ENCODE measurements at regions not wholly inside any gene's neighbourhood (a gene's known extent, or its start where the extent isn't known, plus 50 kb on each side); places are given as distances from the start of the nearest gene placed in this dataset.

DNA sequence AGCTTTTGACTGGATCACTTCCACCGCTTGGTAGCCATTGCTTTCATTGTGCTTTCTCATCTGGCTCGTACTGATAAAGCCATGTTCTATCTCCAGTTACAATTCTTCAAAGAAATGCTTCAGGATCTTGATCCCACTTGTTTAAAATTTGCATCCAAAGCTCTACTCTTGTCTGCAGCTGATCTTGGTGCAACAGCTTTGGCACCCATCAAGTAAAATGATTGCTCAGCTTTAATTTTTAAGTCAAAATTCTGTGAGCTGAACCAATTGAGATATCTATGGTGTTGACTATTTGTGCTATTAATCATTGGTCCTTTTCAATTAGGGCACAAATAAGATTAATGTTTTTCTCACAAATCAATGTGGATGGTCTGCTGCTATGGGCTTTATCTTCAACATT is 54.8 kb upstream of the DUSP10 start:
- H3K4me3 ChIP-seq = no peak overlapping the region
- no peaks in the 10 kb centered on the region for H3K27me3 ChIP-seq
- DNase-seq = no peak
- 0 out of 2 replicates have a peak, but pooled peaks cover 2% of the 10 kb centered on the region for H3K9me3 ChIP-seq
- H3K36me3 ChIP-seq = no peaks in the 10 kb centered on the region

DNA sequence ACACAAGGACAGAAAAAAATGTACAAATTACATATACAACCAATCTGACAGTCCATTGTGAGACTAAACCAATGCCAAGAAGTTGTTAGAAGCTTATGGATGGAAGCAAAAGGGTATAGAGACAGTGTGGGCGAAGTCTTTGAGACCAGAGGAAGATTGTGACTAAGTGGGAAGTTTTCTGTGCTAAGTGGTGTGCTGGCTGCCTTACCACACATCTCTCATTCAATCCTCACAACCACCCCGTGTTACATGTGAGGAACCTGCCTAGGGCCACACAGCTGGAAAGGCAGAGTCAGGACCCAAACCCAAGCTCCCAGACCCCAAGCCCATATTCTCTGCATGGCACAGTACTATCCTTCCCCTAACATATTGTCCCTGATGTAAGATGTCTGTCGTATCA is 53.5 kb upstream of the DUSP10 start:
- H3K36me3 ChIP-seq = no peaks in the 10 kb centered on the region
- H3K4me3 ChIP-seq = no peak overlapping the region
- H3K27me3 ChIP-seq = no peaks in the 10 kb centered on the region
- DNase-seq = no peak
- 0 out of 2 replicates have a peak, but pooled peaks cover 2% of the 10 kb centered on the region for H3K9me3 ChIP-seq

DNA sequence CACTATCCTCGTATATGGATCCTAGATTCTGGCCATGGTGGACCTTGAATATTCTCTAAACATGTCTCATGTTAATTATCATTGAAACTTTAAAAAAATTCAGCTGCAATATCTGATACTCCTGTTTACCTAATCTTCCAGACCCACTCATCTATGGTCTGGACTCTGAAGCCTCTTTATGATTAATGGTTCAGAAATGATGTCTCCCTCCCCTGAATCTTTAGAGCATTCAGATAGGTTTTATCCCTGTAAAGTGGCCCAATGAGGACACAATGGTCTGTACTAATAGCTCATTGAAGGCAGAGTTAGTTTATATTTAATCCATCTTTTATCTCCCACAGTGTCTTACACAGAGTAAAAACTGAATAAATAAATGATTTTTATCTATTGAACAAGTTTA is 53.0 kb upstream of the DUSP10 start:
- H3K27me3 ChIP-seq = no peaks in the 10 kb centered on the region
- no peak for DNase-seq
- H3K36me3 ChIP-seq = no peaks in the 10 kb centered on the region
- 0 out of 2 replicates have a peak, but pooled peaks cover 2% of the 10 kb centered on the region for H3K9me3 ChIP-seq
- no peak overlapping the region for H3K4me3 ChIP-seq

DNA sequence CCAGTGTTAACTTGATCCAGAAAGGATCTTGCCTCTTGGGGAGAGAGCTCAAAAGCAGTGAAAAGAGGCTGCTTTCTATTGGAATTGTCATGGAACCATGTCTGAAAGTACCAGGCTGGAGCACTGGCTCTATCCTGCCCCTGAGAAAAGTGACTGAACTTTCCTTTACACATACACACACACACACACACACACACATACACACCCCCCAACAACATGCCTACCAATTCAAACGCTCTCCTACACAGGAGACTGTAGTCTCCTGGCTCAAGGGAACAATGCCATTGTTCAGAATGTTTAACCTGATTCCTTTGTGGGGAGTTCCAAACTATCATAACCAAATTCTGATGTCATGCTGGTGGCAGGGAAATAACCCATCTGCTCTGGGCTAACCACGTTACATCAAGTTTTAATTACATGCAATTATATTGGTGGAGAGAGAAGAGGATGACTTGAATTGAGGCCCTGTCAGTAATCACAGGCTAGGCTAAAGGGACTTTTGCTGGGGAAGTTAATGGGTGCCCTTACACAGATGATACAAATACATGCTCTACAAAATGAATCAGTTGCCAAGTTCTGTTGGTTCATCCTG is 52.3 kb upstream of the DUSP10 start:
- no peaks in the 10 kb centered on the region for H3K36me3 ChIP-seq
- no peaks in the 10 kb centered on the region for H3K9me3 ChIP-seq
- DNase-seq = no peak
- H3K27me3 ChIP-seq = no peaks in the 10 kb centered on the region
- no peak overlapping the region for H3K4me3 ChIP-seq

DNA sequence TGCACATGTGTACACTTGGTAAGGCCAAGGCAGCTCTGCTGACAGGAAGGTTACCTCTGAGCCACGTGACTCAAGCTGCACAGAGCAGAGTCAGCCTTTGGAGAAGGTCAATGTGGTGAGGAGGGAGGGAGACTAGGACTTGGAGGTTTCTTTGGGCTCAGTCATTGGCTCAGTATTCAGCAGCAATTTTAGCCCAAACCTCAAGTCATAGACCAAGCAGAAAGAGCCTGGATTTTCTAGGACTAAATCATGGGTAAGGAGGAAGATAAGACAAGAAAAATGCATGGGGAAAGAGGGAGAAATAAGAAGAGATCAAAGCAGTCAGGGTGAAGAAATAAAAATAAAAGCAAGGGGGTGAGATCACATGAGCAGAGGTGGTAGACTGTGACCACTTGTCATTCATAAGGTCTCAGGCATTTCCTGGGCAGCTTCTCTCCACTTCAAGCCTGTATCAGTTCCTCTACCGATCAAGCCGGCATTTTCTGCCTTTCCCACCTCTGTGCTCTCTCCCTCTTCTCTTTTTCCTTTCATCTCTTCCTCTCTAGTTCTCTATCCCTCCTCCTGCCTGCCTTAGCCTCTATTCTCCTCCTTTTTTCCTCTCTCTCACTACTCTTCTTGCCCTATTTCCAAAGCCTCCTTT is 51.7 kb upstream of the DUSP10 start:
- H3K36me3 ChIP-seq = no peaks in the 10 kb centered on the region
- H3K9me3 ChIP-seq = no peaks in the 10 kb centered on the region
- DNase-seq = no peak
- H3K27me3 ChIP-seq = no peaks in the 10 kb centered on the region; the same call in 1 of the 2 replicates
- no peak overlapping the region for H3K4me3 ChIP-seq

DNA sequence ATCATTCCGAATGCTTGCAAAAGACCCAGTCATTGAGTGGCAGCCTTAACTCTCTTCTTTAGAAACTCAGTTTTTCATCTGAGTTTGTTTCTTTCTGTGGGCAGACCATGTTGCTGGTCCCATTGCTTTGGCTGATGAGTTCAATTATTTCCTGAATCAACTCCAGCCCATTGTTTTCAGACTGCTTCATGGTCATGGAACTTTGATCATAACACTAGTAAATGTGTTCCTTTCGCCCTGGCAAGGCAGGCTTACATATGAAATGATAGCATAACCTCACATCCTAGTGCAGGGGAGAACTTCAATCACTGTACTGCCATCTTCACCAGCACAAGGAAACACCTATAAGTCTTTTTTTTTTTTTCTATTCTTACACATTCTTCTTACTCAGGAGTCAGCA is 50.0 kb upstream of the DUSP10 start:
- no peaks in the 10 kb centered on the region for H3K9me3 ChIP-seq
- no peak overlapping the region for H3K4me3 ChIP-seq
- no peaks in the 10 kb centered on the region; the same call in 1 of the 2 replicates for H3K27me3 ChIP-seq
- no peak for DNase-seq
- no peaks in the 10 kb centered on the region for H3K36me3 ChIP-seq
